ENCODE measurements at regions not wholly inside any gene's neighbourhood (a gene's known extent, or its start where the extent isn't known, plus 50 kb on each side); places are given as distances from the start of the nearest gene placed in this dataset.

GRCh38 chr13:109509154-109509900 is 277.1 kb downstream of the IRS2 start:
- TF ChIP-seq POLR2A (IDR thresholded peaks at IDR 0.05) (no peak), CTCF (IDR thresholded peaks at IDR 0.05) (no peak), EP300 (IDR thresholded peaks at IDR 0.05) (no peak)
